ENCODE measurements at regions not wholly inside any gene's neighbourhood (a gene's known extent, or its start where the extent isn't known, plus 50 kb on each side); places are given as distances from the start of the nearest gene placed in this dataset.

GRCh38 chr12:116664085-116664484 is 73.8 kb downstream of the SPRING1 start:
- dilution Hi-C loops (cut with MboI; ENCODE audit: extremely low pct_ligation_motif_present, low sequenced_read_pairs): no loop called here
- Histone ChIP-seq H3K79me2 (ENCODE audit: control insufficient read depth, insufficient read depth, low read length) (no peaks in the 10 kb centered on the region), H3K36me3 (ENCODE audit: control insufficient read depth in 2 of 2, extremely low read depth in 1 of 2, insufficient read depth in 2 of 2, low read length in 2 of 2) (no peaks in the 10 kb centered on the region), H3K4me1 (ENCODE audit: control insufficient read depth, extremely low read depth, insufficient read depth, low read length) (no peaks in the 10 kb centered on the region), H3K4me2 (ENCODE audit: control insufficient read depth, extremely low read depth, insufficient read depth, low read depth, low read length) (no peak overlapping the region), H3K9ac (ENCODE audit: control insufficient read depth, extremely low read depth, insufficient read depth, low read length) (no peak overlapping the region), H3K4me3 (ENCODE audit: control insufficient read depth in 2 of 3, extremely low read depth in 1 of 3, insufficient read depth in 2 of 3, low read depth in 1 of 3, low read length in 3 of 3) (no peak overlapping the region), H4K20me1 (ENCODE audit: control insufficient read depth, extremely low read depth, insufficient read depth, low read length) (no peaks in the 10 kb centered on the region), H3K9me3 (ENCODE audit: control insufficient read depth, low read depth, low read length) (no peaks in the 10 kb centered on the region), H2AFZ (ENCODE audit: control insufficient read depth, low read length) (no peak overlapping the region), H3K27ac (ENCODE audit: control insufficient read depth, insufficient read depth, low read length) (no peak overlapping the region), H3K9me1 (ENCODE audit: control insufficient read depth, extremely low read depth, insufficient read depth, low read length) (no peaks in the 10 kb centered on the region), H3K27me3 (ENCODE audit: control insufficient read depth, extremely low read depth, insufficient read depth, low read length) (peaks cover 5% of the 10 kb centered on the region)
- TF ChIP-seq EZH2 (IDR thresholded peaks at IDR 0.05; ENCODE audit: low read length) (no peak), CTCF (optimal IDR thresholded peaks at IDR 0.05 in 1 of 3, IDR thresholded peaks at IDR 0.05 in 1 of 3, conservative IDR thresholded peaks at IDR 0.05 in 1 of 3; ENCODE audit: extremely low read depth in 1 of 3, insufficient read depth in 2 of 3, low read length in 3 of 3) (no peak)
- DNase-seq (ENCODE audit: low read depth, low spot score): no peak
- no peak for FAIRE-seq

- Histone ChIP-seq H3K4me3 (ENCODE audit: control insufficient read depth in 2 of 3, extremely low read depth in 1 of 3, insufficient read depth in 2 of 3, low read depth in 1 of 3, low read length in 3 of 3) (no peak overlapping the region), H3K27ac (ENCODE audit: control insufficient read depth, insufficient read depth, low read length) (no peak overlapping the region), H3K9me3 (ENCODE audit: control insufficient read depth, low read depth, low read length) (no peaks in the 10 kb centered on the region), H3K9me1 (ENCODE audit: control insufficient read depth, extremely low read depth, insufficient read depth, low read length) (no peaks in the 10 kb centered on the region), H3K79me2 (ENCODE audit: control insufficient read depth, insufficient read depth, low read length) (no peaks in the 10 kb centered on the region), H3K36me3 (ENCODE audit: control insufficient read depth in 2 of 2, extremely low read depth in 1 of 2, insufficient read depth in 2 of 2, low read length in 2 of 2) (no peaks in the 10 kb centered on the region), H3K9ac (ENCODE audit: control insufficient read depth, extremely low read depth, insufficient read depth, low read length) (no peak overlapping the region), H4K20me1 (ENCODE audit: control insufficient read depth, extremely low read depth, insufficient read depth, low read length) (no peaks in the 10 kb centered on the region), H2AFZ (ENCODE audit: control insufficient read depth, low read length) (no peak overlapping the region), H3K27me3 (ENCODE audit: control insufficient read depth, extremely low read depth, insufficient read depth, low read length) (peaks cover 19% of the 10 kb centered on the region), H3K4me2 (ENCODE audit: control insufficient read depth, extremely low read depth, insufficient read depth, low read depth, low read length) (no peak overlapping the region), H3K4me1 (ENCODE audit: control insufficient read depth, extremely low read depth, insufficient read depth, low read length) (no peaks in the 10 kb centered on the region)
- DNase-seq (ENCODE audit: low read depth, low spot score) (no peak), FAIRE-seq (no peak)
- dilution Hi-C loops (cut with MboI; ENCODE audit: extremely low pct_ligation_motif_present, low sequenced_read_pairs): no loop called here
- TF ChIP-seq EZH2 (IDR thresholded peaks at IDR 0.05; ENCODE audit: low read length) (no peak), CTCF (optimal IDR thresholded peaks at IDR 0.05 in 1 of 3, IDR thresholded peaks at IDR 0.05 in 1 of 3, conservative IDR thresholded peaks at IDR 0.05 in 1 of 3; ENCODE audit: extremely low read depth in 1 of 3, insufficient read depth in 2 of 3, low read length in 3 of 3) (no peak)
These were observed 75.2 kb downstream of the SPRING1 start for GRCh38 chr12:116662612-116663144.

Data from keratinocyte (primary cell).